K562 (cell line): ENCODE measurements at regions not wholly inside any gene's neighbourhood (a gene's known extent, or its start where the extent isn't known, plus 50 kb on each side); places are given as distances from the start of the nearest gene placed in this dataset.
A peak's percentile ranks its signal among the peaks of the same experiment; 100 is the strongest.

ENCODE experiments used
- GATA2 ChIP-seq: sonication (generic); formaldehyde crosslinking; IDR thresholded peaks from 2 replicates; pipeline ENCODE4 v1.4.0; 2020; ENCODE audit warnings: mild to moderate bottlenecking, missing genetic modification reagents
- GMEB1 ChIP-seq: fragments of 250-450 bp; sonication (Bioruptor Pico); IDR thresholded peaks from 2 replicates; pipeline ENCODE4 v1.4.0; 2020; ENCODE audit warnings: mild to moderate bottlenecking
- LARP7 ChIP-seq: fragments of 450-650 bp; IDR thresholded peaks from 2 replicates; pipeline ENCODE4 v1.6.1; 2016
- MAZ ChIP-seq, 2 experiments: fragments of 450-650 bp in 1 of 2; sonication (generic) in 1 of 2; formaldehyde crosslinking; IDR thresholded peaks in 1 of 2; conservative IDR thresholded peaks in 1 of 2; 2 replicates each; pipeline versions ENCODE4 v1.4.0 to v1.5.0; 2020; ENCODE audit warnings: mild to moderate bottlenecking in 1 of 2, missing genetic modification reagents in 1 of 2
- MCM5 ChIP-seq: fragments of 450-650 bp; IDR thresholded peaks from 2 replicates; pipeline ENCODE4 v1.6.1; 2016; ENCODE audit warnings: low read depth
- NCOA6 ChIP-seq: fragments of 450-650 bp; IDR thresholded peaks from 2 replicates; pipeline ENCODE4 v1.6.1; 2017; ENCODE audit warnings: mild to moderate bottlenecking
- PREB ChIP-seq: sonication (generic); formaldehyde crosslinking; IDR thresholded peaks from 2 replicates; pipeline ENCODE4 v1.8.1; 2023; ENCODE audit warnings: mild to moderate bottlenecking, missing genetic modification reagents
- PTRF ChIP-seq: fragments of 450-650 bp; IDR thresholded peaks from 2 replicates; pipeline ENCODE4 v1.6.1; 2016; ENCODE audit warnings: mild to moderate bottlenecking, missing genetic modification characterization, missing compliant biosample characterization
- RAD21 ChIP-seq, 2 experiments: fragments of 250-450 bp in 1 of 2; fragments of 450-650 bp in 1 of 2; sonication (Bioruptor Pico) in 1 of 2; formaldehyde crosslinking in 1 of 2; IDR thresholded peaks in 1 of 2; conservative IDR thresholded peaks in 1 of 2; 2 replicates each; pipeline versions ENCODE4 v1.4.0 to v1.8.0; 2020 to 2022; ENCODE audit warnings: mild to moderate bottlenecking in 2 of 2, moderate library complexity in 1 of 2
- RCOR1 ChIP-seq, 2 experiments: IDR thresholded peaks; 2 replicates each; pipeline ENCODE4 v1.6.1; 2012; ENCODE audit warnings: low read depth in 2 of 2, low read length in 2 of 2, borderline replicate concordance in 1 of 2, improper control_type of control experiment in 1 of 2
- STAT6 ChIP-seq: sonication (generic); formaldehyde crosslinking; IDR thresholded peaks from 2 replicates; pipeline ENCODE4 v1.8.1; 2023; ENCODE audit warnings: mild to moderate bottlenecking, missing genetic modification reagents
- TEAD1 ChIP-seq, 2 experiments: fragments of 450-650 bp in 1 of 2; sonication (generic) in 1 of 2; formaldehyde crosslinking; IDR thresholded peaks; 2 replicates each; pipeline versions ENCODE4 v1.4.0 to v1.8.0; 2020 to 2022; ENCODE audit warnings: mild to moderate bottlenecking in 2 of 2, missing genetic modification reagents in 1 of 2
- ZNF133 ChIP-seq: fragments of 250-450 bp; sonication (Bioruptor Pico); IDR thresholded peaks from 2 replicates; pipeline ENCODE4 v1.4.0; 2020; ENCODE audit warnings: mild to moderate bottlenecking

GRCh38 chr6:166842607-166843006 lies 113.7 kb downstream of the RNASET2 start (continued):
- TF ChIP-seq PTRF (tag): no peak
- TF ChIP-seq STAT6 (CRISPR knock-in tag): no peak
- no peak for TF ChIP-seq LARP7
- 0 out of 2 replicates have a peak, but pooled peaks have one; percentile 8 for TF ChIP-seq GATA2
- no peak for TF ChIP-seq GMEB1
- 0 out of 4 replicates have a peak, but pooled peaks of 1 of the 2 experiments have one; percentile 15 for TF ChIP-seq MAZ (CRISPR knock-in tag; conservative IDR thresholded peaks at IDR 0.05 in 1 of 2, IDR thresholded peaks at IDR 0.05 in 1 of 2)
- TF ChIP-seq MCM5: no peak
- no peak for TF ChIP-seq ZNF133 (CRISPR knock-in tag)
- TF ChIP-seq NCOA6: no peak
- no peak for TF ChIP-seq PREB (CRISPR knock-in tag)
- no peak for TF ChIP-seq RCOR1 (IDR thresholded peaks at IDR 0.05; ENCODE audit: borderline replicate concordance in 1 of 2, low read depth in 2 of 2, low read length in 2 of 2)
- 0 out of 4 replicates have a peak, but pooled peaks of 1 of the 2 experiments have one; percentile 2 for TF ChIP-seq RAD21 (CRISPR knock-in tag; conservative IDR thresholded peaks at IDR 0.05 in 1 of 2, IDR thresholded peaks at IDR 0.05 in 1 of 2)
- 0 out of 4 replicates have a peak, but pooled peaks of 1 of the 2 experiments have one; percentile 27 for TF ChIP-seq TEAD1 (CRISPR knock-in tag; IDR thresholded peaks at IDR 0.05)
